Frontal cortex (tissue), 3 donors: ENCODE measurements at regions not wholly inside any gene's neighbourhood (a gene's known extent, or its start where the extent isn't known, plus 50 kb on each side); places are given as distances from the start of the nearest gene placed in this dataset.
"Not testable (repeated sequence)": the region's sequence is repeated elsewhere in the genome, so short reads cannot be mapped to it uniquely, and the experiment has no call there.

Experiments
- DNase-seq, 2 donors: peaks; one replicate each; pipeline ENCODE4 v3.0.0; 2012; ENCODE audit warnings: low spot score in 2 of 2
- FAIRE-seq: peaks from 2 replicates; lab custom pipeline; 2012; peaks lifted over from hg19 to GRCh38; lab: Jason Lieb, UNC
- donor health status: control.
- donor health status: control.
- donor health status: control.

DNA sequence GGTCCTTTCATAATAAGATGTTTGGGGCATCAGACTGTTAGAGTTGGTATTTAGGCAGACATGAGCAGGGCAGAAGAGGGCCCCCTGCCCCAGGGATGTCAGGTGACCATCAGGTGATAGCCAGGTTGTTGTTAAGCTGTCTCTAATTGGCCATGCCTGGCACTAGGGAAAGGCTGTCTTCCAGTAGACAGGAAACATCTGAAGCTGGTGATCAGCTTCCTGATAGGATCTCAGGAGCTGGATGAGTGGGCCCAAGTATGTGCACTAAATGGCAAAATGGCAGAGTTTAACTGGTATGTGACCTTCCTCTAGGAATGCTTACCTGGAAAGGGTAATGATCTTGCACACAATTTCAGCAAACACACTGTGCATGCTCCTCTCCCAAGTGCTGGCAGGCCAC lies 190.7 kb downstream of the CDH26 start:
- DNase-seq (no peak), FAIRE-seq (no peak)

DNA sequence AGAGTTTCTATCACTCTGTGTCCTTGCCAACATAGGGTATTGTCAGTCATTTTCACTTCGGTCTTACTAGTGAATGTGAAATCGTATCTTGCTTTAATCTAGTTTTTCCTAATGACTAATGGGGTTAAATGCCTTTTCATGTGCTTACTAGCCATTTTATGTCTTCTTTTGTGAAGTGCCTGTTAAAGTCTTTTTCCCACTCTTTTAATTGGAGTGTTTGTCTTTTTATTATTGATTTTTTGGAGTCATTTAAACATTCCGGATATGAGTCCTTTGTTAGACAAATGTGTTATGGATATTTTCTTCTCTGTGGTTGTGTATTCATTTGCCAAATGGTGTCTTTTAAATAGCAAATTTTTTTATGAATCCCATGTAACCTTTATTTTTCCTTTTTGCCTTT lies 194.6 kb downstream of the CDH26 start:
- DNase-seq (no peak), FAIRE-seq (no peak)

GRCh38 chr20:60160451-60161145 lies 202.4 kb downstream of the CDH26 start:
- no peak for FAIRE-seq
- no peak for DNase-seq

- no peak for FAIRE-seq
- no peak for DNase-seq
Measured at GRCh38 chr20:60167812-60168211, 209.6 kb downstream of the CDH26 start.

- FAIRE-seq, result no peak
- DNase-seq, result no peak
Measured at GRCh38 chr20:60168963-60169362, 210.7 kb downstream of the CDH26 start.

- FAIRE-seq, result no peak
- DNase-seq, result no peak
Measured at GRCh38 chr20:60170116-60170515, 211.9 kb downstream of the CDH26 start.

- no peak for FAIRE-seq
- DNase-seq, result no peak
Measured at GRCh38 chr20:60171313-60171712, 213.1 kb downstream of the CDH26 start.

DNA sequence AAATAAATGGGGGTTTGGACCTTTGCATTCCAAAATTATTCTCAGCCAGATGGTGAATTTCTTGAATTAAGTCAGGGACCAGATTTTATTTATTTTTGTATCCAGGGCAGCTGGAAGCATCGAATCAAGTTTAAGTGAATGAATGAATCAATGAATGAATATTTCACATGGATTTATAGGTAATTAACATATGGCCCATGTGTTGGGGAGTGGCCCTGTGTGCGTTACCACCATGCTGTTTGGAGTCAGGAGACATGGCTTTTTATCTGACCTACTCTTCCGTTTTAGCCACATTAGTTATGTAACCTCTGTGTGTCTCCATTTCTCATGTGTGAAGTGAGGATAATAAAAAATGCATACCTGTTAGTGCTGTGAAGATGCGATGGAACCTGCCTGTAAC lies 213.5 kb downstream of the CDH26 start:
- FAIRE-seq, result no peak
- DNase-seq, result no peak

- DNase-seq, result no peak
- FAIRE-seq, result no peak
Measured at GRCh38 chr20:60172346-60172984, 214.2 kb downstream of the CDH26 start.

GRCh38 chr20:60177080-60177479 lies 218.9 kb downstream of the CDH26 start:
- FAIRE-seq (no peak), DNase-seq (no peak)

GRCh38 chr20:60180986-60181385 lies 222.8 kb downstream of the CDH26 start:
- DNase-seq (no peak), FAIRE-seq (no peak)

- FAIRE-seq (no peak), DNase-seq (no peak)
Measured at GRCh38 chr20:60186412-60186811, 228.2 kb downstream of the CDH26 start.

DNA sequence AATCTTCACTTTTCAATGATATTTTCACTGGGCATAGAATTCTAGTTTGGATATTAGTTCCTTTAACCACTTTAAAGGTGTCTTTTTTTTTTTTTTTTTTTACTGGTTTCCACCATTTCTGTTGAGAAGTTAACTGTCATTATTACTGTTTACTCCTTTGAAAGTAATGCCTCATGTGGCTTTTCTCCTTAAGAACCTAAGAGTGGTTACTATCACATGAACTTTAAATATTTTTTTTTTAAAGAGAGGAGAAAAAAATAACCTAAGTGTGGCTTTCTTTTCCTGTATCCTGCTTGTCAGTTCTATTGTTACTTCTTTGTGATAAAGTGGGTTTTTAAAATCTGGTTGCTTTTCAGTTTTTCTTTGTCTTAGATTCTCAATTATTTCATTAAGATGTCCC lies 229.5 kb downstream of the CDH26 start:
- DNase-seq (no peak), FAIRE-seq (no peak)

DNA sequence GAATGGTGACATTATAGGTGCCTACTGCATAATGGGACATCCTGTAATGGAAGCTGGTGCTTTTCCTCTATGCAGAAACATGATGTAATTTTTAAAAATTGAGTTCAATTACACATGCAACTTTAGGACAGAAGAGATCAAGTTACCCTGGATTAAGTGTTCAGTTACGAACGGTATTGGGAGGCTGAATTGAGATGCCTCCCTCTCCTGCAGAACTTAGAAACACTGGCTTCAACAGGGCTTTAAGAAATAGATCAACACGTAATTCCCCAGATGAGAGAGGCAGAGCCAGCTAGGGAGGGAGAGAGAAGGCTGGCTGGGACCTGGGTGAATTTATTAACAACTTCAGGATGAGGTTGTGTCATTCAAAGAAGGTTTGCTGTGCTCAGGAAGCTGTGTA lies 232.8 kb downstream of the CDH26 start:
- no peak for DNase-seq
- no peak for FAIRE-seq

DNA sequence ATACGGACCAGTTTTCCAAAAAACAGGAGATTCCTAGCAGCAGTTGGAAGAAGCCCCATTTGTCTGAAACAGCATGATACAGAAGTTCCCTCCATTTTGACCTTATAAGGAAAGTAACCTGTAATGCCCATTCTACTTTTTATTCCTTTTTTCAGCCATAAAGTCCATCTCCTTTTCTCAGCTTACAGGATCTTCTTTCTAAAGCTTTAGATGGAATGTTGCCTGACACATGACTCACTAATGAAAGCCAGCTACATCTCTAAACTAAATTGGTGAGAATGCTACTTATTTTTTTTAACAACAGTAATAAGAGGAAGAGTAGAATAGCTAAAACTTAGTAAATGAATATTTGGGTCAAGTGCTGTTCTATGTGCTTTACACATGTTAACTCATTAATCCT lies 234.1 kb downstream of the CDH26 start:
- DNase-seq (no peak), FAIRE-seq (no peak)

GRCh38 chr20:60199132-60199531 lies 240.9 kb downstream of the CDH26 start:
- DNase-seq, FAIRE-seq: not testable (repeated sequence)

DNA sequence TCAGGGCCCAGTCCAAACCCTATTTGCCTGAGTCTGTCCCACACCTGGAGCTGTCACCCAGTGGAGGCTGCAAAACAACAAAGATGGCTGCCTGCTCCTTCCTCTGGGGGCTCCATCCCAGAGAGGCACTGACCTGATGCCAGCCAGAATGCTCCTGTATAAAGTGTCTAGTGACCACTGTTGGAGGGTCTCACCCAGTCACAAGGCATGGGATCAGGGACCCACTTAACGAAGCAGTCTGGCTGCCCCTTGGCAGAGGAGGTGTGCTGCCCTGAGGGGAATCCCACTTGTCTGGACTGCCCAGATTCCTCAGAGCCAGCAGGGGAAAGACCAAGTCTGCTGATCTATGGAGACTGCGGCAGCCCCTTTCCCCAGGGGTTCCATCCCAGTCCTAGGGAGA lies 241.6 kb downstream of the CDH26 start:
- DNase-seq (no peak), FAIRE-seq (no peak)

DNA sequence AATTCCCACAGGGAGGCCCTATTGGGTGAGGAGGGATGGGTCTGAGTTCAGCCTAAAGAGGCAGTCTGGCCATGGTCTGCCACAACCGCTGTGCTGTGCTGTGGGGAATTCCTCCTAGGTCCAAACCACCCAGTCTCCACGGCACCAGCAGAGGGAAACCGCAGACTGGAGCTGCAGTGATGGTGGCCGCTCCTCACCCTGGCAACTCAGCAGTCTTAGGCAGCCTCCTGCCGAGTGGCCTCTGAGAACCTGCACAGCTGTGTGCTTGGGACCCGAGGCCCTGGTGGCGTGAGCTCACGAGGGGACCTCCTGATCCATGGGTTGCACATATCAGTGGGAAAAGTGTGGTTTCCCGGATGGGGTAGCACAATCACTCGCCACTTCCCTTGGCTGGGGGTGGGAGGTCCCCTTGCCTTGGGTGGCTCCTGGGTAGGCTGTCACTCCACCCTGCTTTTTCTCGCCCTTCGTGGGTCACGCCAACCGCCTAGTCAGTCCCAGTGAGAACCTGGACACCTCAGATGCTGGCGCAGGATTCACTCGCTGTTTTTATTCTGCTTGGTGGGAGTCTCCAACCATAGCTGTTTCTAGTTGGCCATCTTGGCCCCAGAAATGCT lies 242.2 kb downstream of the CDH26 start:
- FAIRE-seq (no peak), DNase-seq (no peak)

DNA sequence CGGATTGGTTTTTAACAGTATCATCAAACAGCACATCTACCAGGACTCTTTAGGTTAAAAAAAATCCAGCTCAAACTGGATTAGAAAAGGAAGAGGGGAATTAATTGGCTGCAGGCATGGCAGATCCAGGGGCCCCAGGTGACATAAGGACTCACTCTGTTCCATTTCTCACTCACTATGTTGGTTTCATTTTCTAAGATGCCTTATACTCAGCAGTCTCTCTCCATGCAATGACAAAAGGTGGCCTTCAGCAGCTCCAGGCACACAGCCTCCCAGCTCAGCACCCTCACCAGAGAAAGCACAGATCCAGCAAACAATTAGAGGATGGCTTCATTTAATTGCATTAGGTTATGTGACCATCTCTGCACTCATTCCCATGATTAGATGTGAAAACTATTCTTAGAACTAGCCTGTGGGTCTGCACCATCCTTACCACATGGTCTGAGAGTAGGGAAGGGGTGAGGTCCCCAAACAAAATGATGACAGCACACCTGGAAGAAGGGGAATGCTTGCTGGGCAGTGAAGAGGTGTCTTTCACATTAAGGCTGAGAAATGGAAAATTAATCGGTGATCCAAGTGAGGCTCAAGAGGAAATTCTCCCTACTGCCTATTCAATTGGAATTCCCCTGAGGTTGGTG lies 243.1 kb downstream of the CDH26 start:
- FAIRE-seq (no peak), DNase-seq (no peak)

GRCh38 chr20:60202046-60202445 lies 243.8 kb downstream of the CDH26 start:
- DNase-seq, result no peak
- no peak for FAIRE-seq

DNA sequence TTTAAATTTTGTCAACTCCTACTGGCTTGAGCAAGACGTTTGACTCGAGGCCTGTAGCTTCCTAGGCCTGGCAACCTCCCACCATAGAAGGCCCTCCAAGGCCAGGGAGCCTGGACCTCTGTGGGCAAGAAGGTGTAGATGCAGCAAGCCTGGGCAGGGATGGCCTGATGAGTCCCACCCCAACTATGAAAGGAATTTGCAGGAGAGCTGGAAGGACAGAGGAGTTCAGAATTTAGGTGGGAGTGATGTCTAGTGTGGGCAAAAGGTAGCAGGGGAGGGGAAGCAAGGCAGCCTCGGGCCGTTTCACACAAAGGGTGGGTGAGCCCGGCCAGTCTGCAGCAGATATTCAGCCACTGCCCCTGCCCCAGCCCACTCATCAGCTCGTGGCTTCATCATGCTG lies 245.2 kb downstream of the CDH26 start:
- DNase-seq (no peak), FAIRE-seq (no peak)
